ENCODE measurements at regions not wholly inside any gene's neighbourhood (a gene's known extent, or its start where the extent isn't known, plus 50 kb on each side); places are given as distances from the start of the nearest gene placed in this dataset.

DNA sequence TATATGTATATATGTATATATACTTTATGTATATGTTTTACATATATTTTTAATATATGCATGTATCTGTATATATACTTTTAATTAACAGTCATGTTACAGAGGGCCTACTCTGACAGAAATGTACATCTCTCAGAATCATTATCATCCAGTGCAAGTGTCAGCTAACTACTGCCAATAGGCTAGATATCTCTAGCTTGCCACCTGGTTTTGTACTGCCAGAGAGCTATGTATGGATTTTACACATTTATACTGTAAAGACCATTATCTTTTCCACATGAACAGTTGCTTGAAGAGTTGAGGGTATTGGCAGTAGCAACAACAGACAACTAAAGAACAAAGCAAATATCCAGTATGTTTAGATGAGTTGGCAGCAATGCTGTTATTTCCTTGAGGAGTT lies 99.7 kb upstream of the VGLL3 start:
- H3K9me3 ChIP-seq, result no peaks in the 10 kb centered on the region
- H3K27ac ChIP-seq, result no peak overlapping the region
- intact Hi-C loops (cut with DNase I), result no loop called here
- DNase-seq, result no peak
- peaks cover 0 to 14% (median 3%) of the 10 kb centered on the region in 4 donors for H3K4me1 ChIP-seq
- no peaks in the 10 kb centered on the region for H3K36me3 ChIP-seq
- no peak overlapping the region for H3K4me3 ChIP-seq
- H3K27me3 ChIP-seq, result no peaks in the 10 kb centered on the region
- no peak for TF ChIP-seq POLR2A (IDR thresholded peaks at IDR 0.05)
- no peak for TF ChIP-seq POLR2AphosphoS5 (IDR thresholded peaks at IDR 0.05)
- TF ChIP-seq EP300 (IDR thresholded peaks at IDR 0.05), result no peak
- TF ChIP-seq, protein P1, sequence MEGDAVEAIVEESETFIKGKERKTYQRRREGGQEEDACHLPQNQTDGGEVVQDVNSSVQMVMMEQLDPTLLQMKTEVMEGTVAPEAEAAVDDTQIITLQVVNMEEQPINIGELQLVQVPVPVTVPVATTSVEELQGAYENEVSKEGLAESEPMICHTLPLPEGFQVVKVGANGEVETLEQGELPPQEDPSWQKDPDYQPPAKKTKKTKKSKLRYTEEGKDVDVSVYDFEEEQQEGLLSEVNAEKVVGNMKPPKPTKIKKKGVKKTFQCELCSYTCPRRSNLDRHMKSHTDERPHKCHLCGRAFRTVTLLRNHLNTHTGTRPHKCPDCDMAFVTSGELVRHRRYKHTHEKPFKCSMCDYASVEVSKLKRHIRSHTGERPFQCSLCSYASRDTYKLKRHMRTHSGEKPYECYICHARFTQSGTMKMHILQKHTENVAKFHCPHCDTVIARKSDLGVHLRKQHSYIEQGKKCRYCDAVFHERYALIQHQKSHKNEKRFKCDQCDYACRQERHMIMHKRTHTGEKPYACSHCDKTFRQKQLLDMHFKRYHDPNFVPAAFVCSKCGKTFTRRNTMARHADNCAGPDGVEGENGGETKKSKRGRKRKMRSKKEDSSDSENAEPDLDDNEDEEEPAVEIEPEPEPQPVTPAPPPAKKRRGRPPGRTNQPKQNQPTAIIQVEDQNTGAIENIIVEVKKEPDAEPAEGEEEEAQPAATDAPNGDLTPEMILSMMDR (IDR thresholded peaks at IDR 0.05), result no peak

- peak overlapping the region; percentile 57 to 73 (median 68) for H3K4me3 ChIP-seq
- 9 to 15% methylated on average over 41 of the region's 41 CpGs for WGBS, 2 donors
- peak overlapping the region; percentile 74 to 88 (median 82) for H3K27ac ChIP-seq
- no peaks in the 10 kb centered on the region for H3K27me3 ChIP-seq
- intact Hi-C loops (cut with DNase I), result loop anchor here (2.0 to 5.0 kb wide), 4 partner anchors 78 to 302 kb away; partner anchors contain the start of gene VGLL3
- no peaks in the 10 kb centered on the region for H3K36me3 ChIP-seq
- peaks cover 0 to 14% (median 3%) of the 10 kb centered on the region in 4 donors for H3K4me1 ChIP-seq
- no peaks in the 10 kb centered on the region for H3K9me3 ChIP-seq
- TF ChIP-seq POLR2AphosphoS5 (IDR thresholded peaks at IDR 0.05), result peak; percentile 49 to 85 (median 68)
- peak; percentile 39 to 44 for TF ChIP-seq POLR2A (IDR thresholded peaks at IDR 0.05)
- TF ChIP-seq EP300 (IDR thresholded peaks at IDR 0.05), result no peak
- TF ChIP-seq, protein P1 (IDR thresholded peaks at IDR 0.05), result no peak
- peak; percentile 89 for DNase-seq
Measured at GRCh38 chr3:87088993-87089841, 98.3 kb upstream of the VGLL3 start.

- WGBS, 2 donors, result 54 to 68% methylated on average over 15 of the region's 15 CpGs
- Histone ChIP-seq H3K4me3 (peak overlapping the region; percentile 57 to 73 (median 68)), H3K27me3 (no peaks in the 10 kb centered on the region), H3K36me3 (no peaks in the 10 kb centered on the region), H3K4me1 (peaks cover 0 to 14% (median 3%) of the 10 kb centered on the region in 4 donors), H3K9me3 (no peaks in the 10 kb centered on the region), H3K27ac (peak overlapping the region; percentile 74 to 88 (median 82))
- peak; percentile 62 for DNase-seq
- TF ChIP-seq EP300 (IDR thresholded peaks at IDR 0.05), result no peak
- TF ChIP-seq, protein P1 (IDR thresholded peaks at IDR 0.05), result no peak
- intact Hi-C loops (cut with DNase I), result loop anchor here (2.0 to 5.0 kb wide), 4 partner anchors 79 to 301 kb away; partner anchors contain the start of gene VGLL3
Measured at GRCh38 chr3:87088430-87088992, 97.6 kb upstream of the VGLL3 start.

GRCh38 chr3:87084868-87085267 lies 93.9 kb upstream of the VGLL3 start:
- no peaks in the 10 kb centered on the region for H3K36me3 ChIP-seq
- no peaks in the 10 kb centered on the region for H3K27me3 ChIP-seq
- TF ChIP-seq POLR2AphosphoS5 (IDR thresholded peaks at IDR 0.05), result no peak
- TF ChIP-seq, protein P1 (IDR thresholded peaks at IDR 0.05), result no peak
- TF ChIP-seq POLR2A (IDR thresholded peaks at IDR 0.05), result no peak
- no peak for TF ChIP-seq EP300 (IDR thresholded peaks at IDR 0.05)
- DNase-seq, result no peak
- H3K4me1 ChIP-seq, result peaks cover 0 to 8% (median 1%) of the 10 kb centered on the region in 4 donors
- no peaks in the 10 kb centered on the region for H3K9me3 ChIP-seq
- 58 to 78% methylated on average over 5 of the region's 5 CpGs for WGBS, 2 donors
- intact Hi-C loops (cut with DNase I), result loop anchor here (5.0 kb wide), 3 partner anchors 82 to 298 kb away; no protein-coding TSS in a partner anchor
- H3K27ac ChIP-seq, result no peak overlapping the region
- H3K4me3 ChIP-seq, result no peak overlapping the region
